ENCODE measurements at regions not wholly inside any gene's neighbourhood (a gene's known extent, or its start where the extent isn't known, plus 50 kb on each side); places are given as distances from the start of the nearest gene placed in this dataset.
"Not testable (repeated sequence)": the region's sequence is repeated elsewhere in the genome, so short reads cannot be mapped to it uniquely, and the experiment has no call there.

GRCh38 chr4:177494791-177495190 is 52.6 kb upstream of the AGA start:
- no peaks in the 10 kb centered on the region for H3K4me1 ChIP-seq (ENCODE audit: control insufficient read depth, insufficient read depth, low read length, unreplicated experiment)

GRCh38 chr4:177495626-177496025 is 53.4 kb upstream of the AGA start:
- not testable (repeated sequence) for H3K27me3 ChIP-seq (ENCODE audit: insufficient read depth, low read length); H3K27ac ChIP-seq (ENCODE audit: low read depth, low read length); H2AFZ ChIP-seq (ENCODE audit: low read length, unreplicated experiment); H3K4me3 ChIP-seq (ENCODE audit: low read depth, low read length); H3K4me1 ChIP-seq (ENCODE audit: control insufficient read depth, insufficient read depth, low read length, unreplicated experiment); H3K36me3 ChIP-seq (ENCODE audit: insufficient read depth, low read length); H3K79me2 ChIP-seq (ENCODE audit: control insufficient read depth, insufficient read depth, low read length, unreplicated experiment)

More at GRCh38 chr4:177494791-177495190, 52.6 kb upstream of the AGA start:
- Histone ChIP-seq H3K4me3 (ENCODE audit: low read depth, low read length) (no peak overlapping the region), H3K36me3 (ENCODE audit: insufficient read depth, low read length) (no peaks in the 10 kb centered on the region), H3K27me3 (ENCODE audit: insufficient read depth, low read length) (no peaks in the 10 kb centered on the region), H3K79me2 (ENCODE audit: control insufficient read depth, insufficient read depth, low read length, unreplicated experiment) (no peaks in the 10 kb centered on the region), H3K27ac (ENCODE audit: low read depth, low read length) (no peak overlapping the region), H2AFZ (ENCODE audit: low read length, unreplicated experiment) (no peak overlapping the region)

GRCh38 chr4:177499537-177499936 is 57.3 kb upstream of the AGA start:
- H2AFZ ChIP-seq (ENCODE audit: low read length, unreplicated experiment), result no peak overlapping the region
- H3K79me2 ChIP-seq (ENCODE audit: control insufficient read depth, insufficient read depth, low read length, unreplicated experiment), result no peaks in the 10 kb centered on the region
- no peak overlapping the region for H3K4me3 ChIP-seq (ENCODE audit: low read depth, low read length)
- no peaks in the 10 kb centered on the region for H3K36me3 ChIP-seq (ENCODE audit: insufficient read depth, low read length)
- H3K27me3 ChIP-seq (ENCODE audit: insufficient read depth, low read length), result no peaks in the 10 kb centered on the region
- no peaks in the 10 kb centered on the region for H3K4me1 ChIP-seq (ENCODE audit: control insufficient read depth, insufficient read depth, low read length, unreplicated experiment)
- H3K27ac ChIP-seq (ENCODE audit: low read depth, low read length), result no peak overlapping the region

GRCh38 chr4:177505171-177505615 is 63.0 kb upstream of the AGA start:
- Histone ChIP-seq H3K4me1 (ENCODE audit: control insufficient read depth, insufficient read depth, low read length, unreplicated experiment) (no peaks in the 10 kb centered on the region), H3K27me3 (ENCODE audit: insufficient read depth, low read length) (no peaks in the 10 kb centered on the region), H3K79me2 (ENCODE audit: control insufficient read depth, insufficient read depth, low read length, unreplicated experiment) (no peaks in the 10 kb centered on the region), H3K4me3 (ENCODE audit: low read depth, low read length) (no peak overlapping the region), H2AFZ (ENCODE audit: low read length, unreplicated experiment) (no peak overlapping the region), H3K36me3 (ENCODE audit: insufficient read depth, low read length) (no peaks in the 10 kb centered on the region), H3K27ac (ENCODE audit: low read depth, low read length) (no peak overlapping the region)

GRCh38 chr4:177508662-177509061 is 66.4 kb upstream of the AGA start:
- no peaks in the 10 kb centered on the region for H3K4me1 ChIP-seq (ENCODE audit: control insufficient read depth, insufficient read depth, low read length, unreplicated experiment)
- H2AFZ ChIP-seq (ENCODE audit: low read length, unreplicated experiment), result no peak overlapping the region
- no peaks in the 10 kb centered on the region for H3K27me3 ChIP-seq (ENCODE audit: insufficient read depth, low read length)
- H3K79me2 ChIP-seq (ENCODE audit: control insufficient read depth, insufficient read depth, low read length, unreplicated experiment), result no peaks in the 10 kb centered on the region
- no peak overlapping the region for H3K4me3 ChIP-seq (ENCODE audit: low read depth, low read length)
- H3K27ac ChIP-seq (ENCODE audit: low read depth, low read length), result no peak overlapping the region
- H3K36me3 ChIP-seq (ENCODE audit: insufficient read depth, low read length), result no peaks in the 10 kb centered on the region

- Histone ChIP-seq H3K79me2 (ENCODE audit: control insufficient read depth, insufficient read depth, low read length, unreplicated experiment) (no peaks in the 10 kb centered on the region), H3K4me3 (ENCODE audit: low read depth, low read length) (no peak overlapping the region), H3K4me1 (ENCODE audit: control insufficient read depth, insufficient read depth, low read length, unreplicated experiment) (no peaks in the 10 kb centered on the region), H3K27me3 (ENCODE audit: insufficient read depth, low read length) (no peaks in the 10 kb centered on the region), H2AFZ (ENCODE audit: low read length, unreplicated experiment) (no peak overlapping the region), H3K27ac (ENCODE audit: low read depth, low read length) (no peak overlapping the region), H3K36me3 (ENCODE audit: insufficient read depth, low read length) (no peaks in the 10 kb centered on the region)
Measured at GRCh38 chr4:177509226-177509745, 67.0 kb upstream of the AGA start.

GRCh38 chr4:177511611-177512010 is 69.4 kb upstream of the AGA start:
- Histone ChIP-seq H3K36me3 (ENCODE audit: insufficient read depth, low read length) (no peaks in the 10 kb centered on the region), H2AFZ (ENCODE audit: low read length, unreplicated experiment) (no peak overlapping the region), H3K27me3 (ENCODE audit: insufficient read depth, low read length) (no peaks in the 10 kb centered on the region), H3K4me3 (ENCODE audit: low read depth, low read length) (no peak overlapping the region), H3K79me2 (ENCODE audit: control insufficient read depth, insufficient read depth, low read length, unreplicated experiment) (no peaks in the 10 kb centered on the region), H3K27ac (ENCODE audit: low read depth, low read length) (no peak overlapping the region), H3K4me1 (ENCODE audit: control insufficient read depth, insufficient read depth, low read length, unreplicated experiment) (no peaks in the 10 kb centered on the region)

- Histone ChIP-seq H3K27ac (ENCODE audit: low read depth, low read length) (no peak overlapping the region), H3K36me3 (ENCODE audit: insufficient read depth, low read length) (no peaks in the 10 kb centered on the region), H3K79me2 (ENCODE audit: control insufficient read depth, insufficient read depth, low read length, unreplicated experiment) (no peaks in the 10 kb centered on the region), H2AFZ (ENCODE audit: low read length, unreplicated experiment) (no peak overlapping the region), H3K4me3 (ENCODE audit: low read depth, low read length) (no peak overlapping the region), H3K27me3 (ENCODE audit: insufficient read depth, low read length) (no peaks in the 10 kb centered on the region), H3K4me1 (ENCODE audit: control insufficient read depth, insufficient read depth, low read length, unreplicated experiment) (no peaks in the 10 kb centered on the region)
Measured at GRCh38 chr4:177512646-177513045, 70.4 kb upstream of the AGA start.

GRCh38 chr4:177517862-177518261 is 75.6 kb upstream of the AGA start:
- Histone ChIP-seq H3K27me3 (ENCODE audit: insufficient read depth, low read length) (no peaks in the 10 kb centered on the region), H3K36me3 (ENCODE audit: insufficient read depth, low read length) (no peaks in the 10 kb centered on the region), H3K79me2 (ENCODE audit: control insufficient read depth, insufficient read depth, low read length, unreplicated experiment) (no peaks in the 10 kb centered on the region), H2AFZ (ENCODE audit: low read length, unreplicated experiment) (no peak overlapping the region), H3K27ac (ENCODE audit: low read depth, low read length) (no peak overlapping the region), H3K4me1 (ENCODE audit: control insufficient read depth, insufficient read depth, low read length, unreplicated experiment) (peaks cover 5% of the 10 kb centered on the region), H3K4me3 (ENCODE audit: low read depth, low read length) (no peak overlapping the region)

GRCh38 chr4:177519481-177520260 is 77.4 kb upstream of the AGA start:
- Histone ChIP-seq H3K36me3 (ENCODE audit: insufficient read depth, low read length) (no peaks in the 10 kb centered on the region), H3K27me3 (ENCODE audit: insufficient read depth, low read length) (no peaks in the 10 kb centered on the region), H3K4me1 (ENCODE audit: control insufficient read depth, insufficient read depth, low read length, unreplicated experiment) (peaks cover 5% of the 10 kb centered on the region), H2AFZ (ENCODE audit: low read length, unreplicated experiment) (peak overlapping the region; percentile 25), H3K4me3 (ENCODE audit: low read depth, low read length) (no peak overlapping the region), H3K27ac (ENCODE audit: low read depth, low read length) (0 out of 2 replicates have a peak overlapping the region, but pooled peaks have one; percentile 26), H3K79me2 (ENCODE audit: control insufficient read depth, insufficient read depth, low read length, unreplicated experiment) (no peaks in the 10 kb centered on the region)

GRCh38 chr4:177528620-177529019 is 86.4 kb upstream of the AGA start:
- Histone ChIP-seq H3K79me2 (ENCODE audit: control insufficient read depth, insufficient read depth, low read length, unreplicated experiment) (no peaks in the 10 kb centered on the region), H2AFZ (ENCODE audit: low read length, unreplicated experiment) (no peak overlapping the region), H3K4me1 (ENCODE audit: control insufficient read depth, insufficient read depth, low read length, unreplicated experiment) (no peaks in the 10 kb centered on the region), H3K36me3 (ENCODE audit: insufficient read depth, low read length) (no peaks in the 10 kb centered on the region), H3K4me3 (ENCODE audit: low read depth, low read length) (no peak overlapping the region), H3K27ac (ENCODE audit: low read depth, low read length) (no peak overlapping the region), H3K27me3 (ENCODE audit: insufficient read depth, low read length) (no peaks in the 10 kb centered on the region)
